Activated naive CD8-positive, alpha-beta T cell treated with anti-CD3 and anti-CD28 coated beads, Interleukin-2, amount 10 ng/mL, durations not matched to agents 7 days and 5 days (primary cell): ENCODE measurements at regions not wholly inside any gene's neighbourhood (a gene's known extent, or its start where the extent isn't known, plus 50 kb on each side); places are given as distances from the start of the nearest gene placed in this dataset.
"Not testable (repeated sequence)": the region's sequence is repeated elsewhere in the genome, so short reads cannot be mapped to it uniquely, and the experiment has no call there.

ENCODE experiments used
- ATAC-seq: fragments of 150-1000 bp; cut with Tn5 transposase; one replicate; pipeline ENCODE4 v1.10.0; 2021; ENCODE audit warnings: low read depth, moderate library complexity
- POLR2A ChIA-PET: fragments of 350-600 bp; sonication (Branson Sonifier 250); formaldehyde crosslinking; loops from one replicate; lab custom pipeline; 2021; ENCODE audit warnings: antibody characterized with exemption; lab: Charles Lee
- DNase-seq: peaks from one replicate; pipeline ENCODE4 v3.0.0; 2021
- H3K27ac Mint-ChIP-seq: one replicate; pipeline ENCODE4 v1.8.0; 2022; ENCODE audit warnings: mild to moderate bottlenecking, mixed read lengths
- H3K27me3 Mint-ChIP-seq: one replicate; pipeline ENCODE4 v1.8.0; 2022; ENCODE audit warnings: mild to moderate bottlenecking, moderate library complexity, mixed read lengths
- H3K36me3 Mint-ChIP-seq: one replicate; pipeline ENCODE4 v1.8.0; 2021; ENCODE audit warnings: mild to moderate bottlenecking, mixed read lengths
- H3K4me1 Mint-ChIP-seq: one replicate; pipeline ENCODE4 v1.8.0; 2021; ENCODE audit warnings: mixed read lengths
- H3K4me3 Mint-ChIP-seq: one replicate; pipeline ENCODE4 v1.8.0; 2022; ENCODE audit warnings: mild to moderate bottlenecking, moderate library complexity, mixed read lengths
- H3K9me3 Mint-ChIP-seq: one replicate; pipeline ENCODE4 v1.8.0; 2021; ENCODE audit warnings: mixed read lengths

- Mint-ChIP-seq H3K4me1 (no peaks in the 10 kb centered on the region), H3K27me3 (peaks cover 23% of the 10 kb centered on the region), H3K36me3 (no peaks in the 10 kb centered on the region), H3K27ac (no peak overlapping the region), H3K9me3 (no peaks in the 10 kb centered on the region), H3K4me3 (no peak overlapping the region)
- ATAC-seq (no peak), DNase-seq (no peak)
- POLR2A ChIA-PET: no interaction called here
These were observed 194.4 kb downstream of the RPIA start for GRCh38 chr2:88885679-88886416.

GRCh38 chr2:88887466-88887865, 196.0 kb downstream of the RPIA start:
- H3K36me3 Mint-ChIP-seq, H3K27ac Mint-ChIP-seq, POLR2A ChIA-PET, H3K4me3 Mint-ChIP-seq, ATAC-seq, DNase-seq, H3K4me1 Mint-ChIP-seq, H3K9me3 Mint-ChIP-seq: not testable (repeated sequence)
- H3K27me3 Mint-ChIP-seq: peaks cover 17% of the 10 kb centered on the region

DNA sequence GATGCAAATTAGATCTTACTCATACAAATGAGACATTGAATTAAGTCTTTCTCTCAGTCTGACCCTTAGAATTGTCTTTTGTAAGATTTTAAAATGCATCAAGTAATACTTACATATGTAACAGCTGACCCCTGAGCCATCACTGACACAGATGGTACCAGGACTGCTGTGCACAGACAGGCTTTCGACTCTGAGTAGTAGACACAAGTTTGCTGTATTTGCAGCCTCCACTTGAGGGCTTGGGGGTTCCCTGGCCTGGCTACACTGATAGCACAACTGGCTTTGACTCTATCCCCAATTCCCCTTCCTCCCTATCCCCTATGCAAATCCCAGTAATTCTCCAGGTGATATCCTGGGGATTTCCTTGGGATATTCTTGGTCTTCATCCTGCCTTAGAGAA, 200.7 kb downstream of the RPIA start:
- no peak overlapping the region for H3K27ac Mint-ChIP-seq
- POLR2A ChIA-PET: no interaction called here
- no peaks in the 10 kb centered on the region for H3K4me1 Mint-ChIP-seq
- H3K36me3 Mint-ChIP-seq: no peaks in the 10 kb centered on the region
- DNase-seq (no peak), ATAC-seq (no peak)
- no peak overlapping the region for H3K4me3 Mint-ChIP-seq
- peaks cover 12% of the 10 kb centered on the region for H3K27me3 Mint-ChIP-seq
- H3K9me3 Mint-ChIP-seq: no peaks in the 10 kb centered on the region

DNA sequence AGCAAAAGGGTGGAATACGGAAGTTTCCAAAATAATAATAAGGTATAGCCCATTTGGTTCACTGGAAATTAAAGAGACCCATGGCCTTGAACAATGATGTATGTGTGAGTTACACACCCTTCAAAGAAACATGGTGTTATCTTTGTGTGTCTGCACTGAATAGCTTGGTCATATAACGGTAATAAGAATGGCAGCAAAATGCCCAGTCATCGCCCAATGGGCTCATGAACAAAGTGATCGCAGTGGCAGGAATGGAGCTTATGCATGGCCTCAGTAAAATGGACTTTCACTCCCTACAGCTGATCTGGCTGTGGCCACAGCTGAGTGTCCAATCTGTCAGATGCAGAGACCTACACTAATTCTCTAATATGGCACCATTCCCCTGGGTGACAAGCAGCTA, 201.3 kb downstream of the RPIA start:
- Mint-ChIP-seq H3K36me3 (no peaks in the 10 kb centered on the region), H3K4me1 (no peaks in the 10 kb centered on the region), H3K4me3 (no peak overlapping the region), H3K9me3 (no peaks in the 10 kb centered on the region), H3K27me3 (peaks cover 10% of the 10 kb centered on the region), H3K27ac (no peak overlapping the region)
- POLR2A ChIA-PET: no interaction called here
- ATAC-seq: no peak
- no peak for DNase-seq

- ATAC-seq (no peak), DNase-seq (no peak)
- Mint-ChIP-seq H3K27me3 (peaks cover 13% of the 10 kb centered on the region), H3K4me1 (no peaks in the 10 kb centered on the region), H3K36me3 (no peaks in the 10 kb centered on the region), H3K4me3 (no peak overlapping the region), H3K27ac (no peak overlapping the region), H3K9me3 (no peaks in the 10 kb centered on the region)
- POLR2A ChIA-PET: no interaction called here
These were observed 205.5 kb downstream of the RPIA start for GRCh38 chr2:88896971-88897370.

GRCh38 chr2:88897715-88898114, 206.2 kb downstream of the RPIA start:
- no peak overlapping the region for H3K4me3 Mint-ChIP-seq
- H3K4me1 Mint-ChIP-seq: no peaks in the 10 kb centered on the region
- H3K9me3 Mint-ChIP-seq: no peaks in the 10 kb centered on the region
- H3K27ac Mint-ChIP-seq: no peak overlapping the region
- POLR2A ChIA-PET: no interaction called here
- no peaks in the 10 kb centered on the region for H3K36me3 Mint-ChIP-seq
- DNase-seq: no peak
- peaks cover 15% of the 10 kb centered on the region for H3K27me3 Mint-ChIP-seq
- ATAC-seq: no peak

DNA sequence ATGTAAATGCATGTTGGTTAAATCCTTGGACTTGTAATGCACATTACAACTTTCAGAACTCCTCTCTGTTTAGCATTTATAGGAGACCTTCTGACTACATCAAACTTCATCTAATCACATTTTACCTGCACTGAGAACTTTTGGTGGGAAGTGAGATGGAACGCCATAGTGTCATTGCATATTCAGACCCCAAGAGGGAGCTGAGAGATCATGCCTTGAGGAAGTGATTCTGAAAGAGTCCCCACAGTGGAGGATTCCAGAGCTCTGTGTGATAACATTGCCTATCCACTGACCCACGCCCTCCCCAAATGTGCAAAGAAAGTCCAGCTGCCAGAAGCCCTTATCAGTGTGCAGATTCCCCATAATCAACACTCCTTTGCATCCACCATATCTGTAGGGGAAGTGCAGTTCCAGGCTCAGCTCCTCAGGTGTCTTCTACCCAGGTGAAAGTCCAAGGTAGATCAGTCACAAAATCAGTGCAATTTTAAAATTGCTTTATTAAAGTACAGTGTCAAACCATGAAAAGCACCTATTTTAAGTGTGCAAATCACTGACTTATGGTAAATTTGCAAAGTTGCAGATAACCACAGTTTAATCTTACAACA, 212.4 kb downstream of the RPIA start:
- H3K27ac Mint-ChIP-seq: no peak overlapping the region
- no peaks in the 10 kb centered on the region for H3K9me3 Mint-ChIP-seq
- DNase-seq (no peak), ATAC-seq (no peak)
- POLR2A ChIA-PET: no interaction called here
- H3K4me3 Mint-ChIP-seq: no peak overlapping the region
- H3K36me3 Mint-ChIP-seq: no peaks in the 10 kb centered on the region
- H3K27me3 Mint-ChIP-seq: peaks cover 14% of the 10 kb centered on the region
- H3K4me1 Mint-ChIP-seq: no peaks in the 10 kb centered on the region

DNA sequence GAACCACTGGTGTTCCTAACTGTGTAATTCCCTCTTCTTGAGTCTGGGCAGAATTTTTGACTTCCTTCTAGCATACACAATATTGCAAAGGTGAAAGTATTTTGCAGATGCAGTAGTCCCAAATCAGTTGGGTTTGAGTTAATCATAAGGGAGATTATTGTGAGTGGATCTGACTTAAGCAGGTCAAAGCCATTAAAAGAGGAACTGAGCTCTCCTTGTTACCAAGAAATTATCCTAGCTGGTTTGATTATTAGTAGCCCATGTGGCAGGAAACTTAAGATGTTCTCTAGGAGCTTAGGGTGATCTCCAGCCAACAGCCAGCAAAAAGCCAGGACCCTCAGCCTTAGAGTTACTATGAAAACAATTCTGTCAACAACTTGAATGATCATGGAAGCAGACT, 221.8 kb downstream of the RPIA start:
- Mint-ChIP-seq H3K4me3 (no peak overlapping the region), H3K9me3 (no peaks in the 10 kb centered on the region), H3K27me3 (peaks cover 25% of the 10 kb centered on the region), H3K36me3 (no peaks in the 10 kb centered on the region), H3K4me1 (no peaks in the 10 kb centered on the region), H3K27ac (no peak overlapping the region)
- DNase-seq: no peak
- POLR2A ChIA-PET: no interaction called here
- no peak for ATAC-seq

DNA sequence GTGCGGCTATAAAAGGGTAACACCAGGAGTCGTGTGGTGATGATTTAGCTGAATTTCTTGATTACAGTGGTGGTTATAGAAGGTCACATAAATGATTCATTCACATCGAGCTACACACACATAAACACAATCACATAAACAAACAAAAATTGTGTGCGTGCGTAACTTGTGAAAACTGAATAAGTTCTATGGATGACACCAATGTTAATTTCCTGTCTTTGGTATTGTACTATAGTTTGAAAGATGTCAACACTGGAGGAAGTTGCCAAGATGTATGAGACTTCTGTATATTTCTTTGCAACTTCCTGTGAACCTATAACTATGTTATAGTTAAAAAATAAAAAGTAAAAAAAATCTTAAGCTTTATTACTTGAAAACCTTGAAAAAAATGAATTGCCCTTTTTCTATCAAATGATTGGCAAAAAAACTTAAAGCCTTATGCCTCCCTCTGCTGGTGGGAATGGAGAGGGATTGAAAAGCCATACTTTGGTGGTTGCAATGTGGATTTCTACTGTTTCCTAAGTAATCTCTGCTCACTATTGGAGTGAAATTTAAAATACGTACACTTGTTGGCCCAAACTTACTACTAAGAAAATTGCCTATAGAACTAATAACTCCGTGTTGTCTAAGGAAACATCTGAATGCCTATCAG, 227.7 kb downstream of the RPIA start:
- H3K4me3 Mint-ChIP-seq: no peak overlapping the region
- DNase-seq (no peak), ATAC-seq (no peak)
- H3K27me3 Mint-ChIP-seq: peaks cover 19% of the 10 kb centered on the region
- no peaks in the 10 kb centered on the region for H3K9me3 Mint-ChIP-seq
- H3K27ac Mint-ChIP-seq: no peak overlapping the region
- no peaks in the 10 kb centered on the region for H3K36me3 Mint-ChIP-seq
- POLR2A ChIA-PET: no interaction called here
- no peaks in the 10 kb centered on the region for H3K4me1 Mint-ChIP-seq

DNA sequence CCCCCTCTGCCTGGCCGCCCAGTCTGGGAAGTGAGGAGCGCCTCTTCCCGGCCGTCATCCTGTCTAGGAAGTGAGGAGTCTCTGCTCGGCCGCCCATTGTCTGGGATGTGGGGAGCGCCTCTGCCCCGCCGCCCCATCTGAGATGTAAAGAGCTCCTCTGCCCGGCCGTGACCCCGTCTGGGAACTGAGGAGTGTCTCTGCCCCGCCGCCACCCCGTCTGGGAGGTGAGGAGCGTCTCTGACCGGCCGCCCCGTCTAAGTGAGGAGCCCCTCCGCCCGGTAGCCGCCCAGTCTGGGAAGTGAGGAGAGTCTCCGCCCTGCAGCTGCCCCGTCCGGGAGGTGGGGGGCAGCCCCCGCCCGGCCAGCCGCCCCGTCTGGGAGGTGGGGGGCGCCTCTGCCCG, 228.9 kb downstream of the RPIA start:
- H3K36me3 Mint-ChIP-seq: not testable (repeated sequence)

GRCh38 chr2:88924533-88924932, 233.1 kb downstream of the RPIA start:
- POLR2A ChIA-PET: no interaction called here
- no peak for ATAC-seq
- no peaks in the 10 kb centered on the region for H3K9me3 Mint-ChIP-seq
- no peak overlapping the region for H3K4me3 Mint-ChIP-seq
- H3K27me3 Mint-ChIP-seq: peaks cover 17% of the 10 kb centered on the region
- DNase-seq: no peak
- no peak overlapping the region for H3K27ac Mint-ChIP-seq
- H3K36me3 Mint-ChIP-seq: no peaks in the 10 kb centered on the region
- H3K4me1 Mint-ChIP-seq: no peaks in the 10 kb centered on the region

More for the DNA sequence above, 228.9 kb downstream of the RPIA start:
- DNase-seq, ATAC-seq, H3K27ac Mint-ChIP-seq, H3K9me3 Mint-ChIP-seq, H3K4me3 Mint-ChIP-seq, H3K4me1 Mint-ChIP-seq, POLR2A ChIA-PET: not testable (repeated sequence)
- peaks cover 19% of the 10 kb centered on the region for H3K27me3 Mint-ChIP-seq

- H3K27me3 Mint-ChIP-seq: peaks cover 17% of the 10 kb centered on the region
- no peaks in the 10 kb centered on the region for H3K36me3 Mint-ChIP-seq
- no peaks in the 10 kb centered on the region for H3K9me3 Mint-ChIP-seq
- no peak for DNase-seq
- POLR2A ChIA-PET: no interaction called here
- no peak for ATAC-seq
- no peak overlapping the region for H3K4me3 Mint-ChIP-seq
- H3K27ac Mint-ChIP-seq: no peak overlapping the region
- no peaks in the 10 kb centered on the region for H3K4me1 Mint-ChIP-seq
These were observed 234.4 kb downstream of the RPIA start for GRCh38 chr2:88925770-88926462.

GRCh38 chr2:88927128-88927527, 235.7 kb downstream of the RPIA start:
- DNase-seq (no peak), ATAC-seq (no peak)
- H3K9me3 Mint-ChIP-seq: no peaks in the 10 kb centered on the region
- peaks cover 14% of the 10 kb centered on the region for H3K27me3 Mint-ChIP-seq
- H3K4me1 Mint-ChIP-seq: no peaks in the 10 kb centered on the region
- POLR2A ChIA-PET: no interaction called here
- H3K36me3 Mint-ChIP-seq: no peaks in the 10 kb centered on the region
- H3K4me3 Mint-ChIP-seq: no peak overlapping the region
- no peak overlapping the region for H3K27ac Mint-ChIP-seq
